ENCODE measurements at regions not wholly inside any gene's neighbourhood (a gene's known extent, or its start where the extent isn't known, plus 50 kb on each side); places are given as distances from the start of the nearest gene placed in this dataset.

DNA sequence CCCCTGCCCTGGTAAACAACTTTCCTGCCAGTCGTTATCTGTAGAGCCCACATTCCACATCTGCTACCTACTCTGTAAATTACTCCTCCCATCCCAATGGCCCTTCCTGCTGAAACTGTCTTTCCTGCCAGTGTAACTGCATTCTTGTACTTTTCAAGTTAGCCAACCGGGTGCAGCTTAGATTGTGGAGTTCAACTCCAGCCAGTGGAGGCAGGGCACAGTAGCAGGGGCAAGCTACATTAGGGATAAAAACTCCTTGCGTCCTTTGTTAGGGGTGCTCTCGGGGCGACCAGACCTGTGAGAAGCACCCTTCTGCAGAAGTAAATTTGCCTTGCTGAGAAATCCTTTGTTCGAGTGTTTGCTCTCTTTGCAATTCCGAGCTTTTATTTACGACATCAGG is 639.0 kb upstream of the TYRP1 start:
- H2BK20ac ChIP-seq (ENCODE audit: low read depth, low read length), result no peak overlapping the region
- no peak overlapping the region for H2BK15ac ChIP-seq (ENCODE audit: low read depth, low read length)
- H3K4me3 ChIP-seq (ENCODE audit: insufficient read depth, low read depth, low read length), result no peak overlapping the region
- no peak overlapping the region for H3K18ac ChIP-seq (ENCODE audit: low read depth, low read length)
- no TSS peak for BruUV-seq (replicated peaks)
- in situ Hi-C loops (cut with MboI; ENCODE audit: low sequenced_read_pairs) (no loop called here), dilution Hi-C loops (cut with HindIII; ENCODE audit: low sequenced_read_pairs, unreplicated experiment) (no loop called here), intact Hi-C loops (cut with micrococcal nuclease) (no loop called here)
- H3K9ac ChIP-seq (ENCODE audit: low read depth, low read length), result no peak overlapping the region
- POLR2A ChIA-PET (ENCODE audit: unreplicated experiment), result no interaction called here
- H2AFZ ChIP-seq (replicated peaks; ENCODE audit: low read length, poor library complexity), result no peak overlapping the region
- no peak overlapping the region for H3K56ac ChIP-seq (ENCODE audit: extremely low read depth, insufficient read depth, low read length)
- 0 out of 2 replicates have a peak, but pooled peaks cover 3% of the 10 kb centered on the region for H3K9me3 ChIP-seq (ENCODE audit: control insufficient read depth, insufficient read depth, low read length)
- no peak overlapping the region for H3K27ac ChIP-seq (ENCODE audit: insufficient read depth, low read length)
- no peaks in the 10 kb centered on the region for H3K9me1 ChIP-seq (ENCODE audit: insufficient read depth, low read length)
- no peak overlapping the region for H4K91ac ChIP-seq (ENCODE audit: insufficient read depth, low read depth, low read length)
- no peak for DNase-seq
- no peaks in the 10 kb centered on the region for H3K36me3 ChIP-seq (ENCODE audit: control insufficient read depth, insufficient read depth, low read length)
- H3K79me1 ChIP-seq (ENCODE audit: low read depth in 1 of 2, low read length in 2 of 2), result no peaks in the 10 kb centered on the region
- no peak overlapping the region for H2BK5ac ChIP-seq (ENCODE audit: low read depth, low read length, poor library complexity, severe bottlenecking)
- no peaks in the 10 kb centered on the region for H3K4me1 ChIP-seq (ENCODE audit: control insufficient read depth, insufficient read depth, low read length)
- no peaks in the 10 kb centered on the region for H3K27me3 ChIP-seq (ENCODE audit: control insufficient read depth, insufficient read depth, low read length)
- no peak overlapping the region for H3K4ac ChIP-seq (ENCODE audit: low read depth, low read length)
- H4K8ac ChIP-seq (ENCODE audit: low read depth in 2 of 2, low read length in 2 of 2), result no peak overlapping the region
- no peak overlapping the region for H2AK5ac ChIP-seq (ENCODE audit: low read depth, low read length)
- CTCF ChIA-PET, result no interaction called here
- no peak for TF ChIP-seq NFE2L2 (IDR thresholded peaks at IDR 0.05; ENCODE audit: low read depth, low read length)
- no peak for TF ChIP-seq CHD1 (IDR thresholded peaks at IDR 0.05; ENCODE audit: low read depth, low read length)
- TF ChIP-seq, protein P1, sequence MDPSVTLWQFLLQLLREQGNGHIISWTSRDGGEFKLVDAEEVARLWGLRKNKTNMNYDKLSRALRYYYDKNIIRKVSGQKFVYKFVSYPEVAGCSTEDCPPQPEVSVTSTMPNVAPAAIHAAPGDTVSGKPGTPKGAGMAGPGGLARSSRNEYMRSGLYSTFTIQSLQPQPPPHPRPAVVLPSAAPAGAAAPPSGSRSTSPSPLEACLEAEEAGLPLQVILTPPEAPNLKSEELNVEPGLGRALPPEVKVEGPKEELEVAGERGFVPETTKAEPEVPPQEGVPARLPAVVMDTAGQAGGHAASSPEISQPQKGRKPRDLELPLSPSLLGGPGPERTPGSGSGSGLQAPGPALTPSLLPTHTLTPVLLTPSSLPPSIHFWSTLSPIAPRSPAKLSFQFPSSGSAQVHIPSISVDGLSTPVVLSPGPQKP (IDR thresholded peaks at IDR 0.05; ENCODE audit: borderline replicate concordance, low read depth, low read length), result no peak
- TF ChIP-seq SMC3 (IDR thresholded peaks at IDR 0.05; ENCODE audit: low read depth, low read length), result no peak
- TF ChIP-seq RAD21 (IDR thresholded peaks at IDR 0.05; ENCODE audit: low read length), result no peak
- TF ChIP-seq, protein P2, sequence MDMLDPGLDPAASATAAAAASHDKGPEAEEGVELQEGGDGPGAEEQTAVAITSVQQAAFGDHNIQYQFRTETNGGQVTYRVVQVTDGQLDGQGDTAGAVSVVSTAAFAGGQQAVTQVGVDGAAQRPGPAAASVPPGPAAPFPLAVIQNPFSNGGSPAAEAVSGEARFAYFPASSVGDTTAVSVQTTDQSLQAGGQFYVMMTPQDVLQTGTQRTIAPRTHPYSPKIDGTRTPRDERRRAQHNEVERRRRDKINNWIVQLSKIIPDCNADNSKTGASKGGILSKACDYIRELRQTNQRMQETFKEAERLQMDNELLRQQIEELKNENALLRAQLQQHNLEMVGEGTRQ (IDR thresholded peaks at IDR 0.05; ENCODE audit: low read depth, low read length), result no peak
- TF ChIP-seq MXI1 (IDR thresholded peaks at IDR 0.05; ENCODE audit: borderline replicate concordance, low read depth, low read length), result no peak
- no peak for TF ChIP-seq CEBPB (IDR thresholded peaks at IDR 0.05; ENCODE audit: low read depth, low read length)
- 60% methylated on average over 2 of the region's 8 CpGs; no CpG with 5 or more reads in 1 of the 2 experiments for WGBS, 2 experiments (ENCODE audit: extremely low coverage in 2 of 2, insufficient read length in 1 of 2)
- no peak overlapping the region for H3K23ac ChIP-seq (ENCODE audit: low read depth, low read length)
- H3K14ac ChIP-seq (replicated peaks; ENCODE audit: low read depth, low read length), result no peak overlapping the region
- no peak overlapping the region for H2AK9ac ChIP-seq (replicated peaks; ENCODE audit: low read depth, low read length, poor library complexity)
- H2BK120ac ChIP-seq (ENCODE audit: low read depth, low read length), result no peak overlapping the region
- H3K4me2 ChIP-seq (ENCODE audit: low read depth, low read length), result no peak overlapping the region
- H4K20me1 ChIP-seq (ENCODE audit: insufficient read depth, low read length), result no peaks in the 10 kb centered on the region
- ATAC-seq (ENCODE audit: low read depth), result no peak
- no peak overlapping the region for H4K5ac ChIP-seq (ENCODE audit: low read depth, low read length)

Data from IMR-90 (cell line).